Keratinocyte (primary cell): ENCODE measurements at regions not wholly inside any gene's neighbourhood (a gene's known extent, or its start where the extent isn't known, plus 50 kb on each side); places are given as distances from the start of the nearest gene placed in this dataset.

Experiments
- DNase-seq: peaks from one replicate; pipeline ENCODE4 v3.0.0-alpha.2; 2011; ENCODE audit warnings: low read depth, missing footprints, low spot score
- FAIRE-seq: peaks from 2 replicates; lab custom pipeline; 2011; peaks lifted over from hg19 to GRCh38; lab: Jason Lieb, UNC
- H2AFZ ChIP-seq: 2 replicates; pipeline ENCODE4 v1.6.0; 2012; ENCODE audit warnings: low read length, control low read depth, inconsistent platforms; ENCODE audit not compliant: control insufficient read depth
- H3K27ac ChIP-seq: 2 replicates; pipeline ENCODE4 v1.5.1; 2011; ENCODE audit warnings: low read length; ENCODE audit not compliant: control insufficient read depth, insufficient read depth
- H3K27me3 ChIP-seq: 3 replicates; pipeline ENCODE4 v1.6.0; 2011; ENCODE audit warnings: low read length; ENCODE audit not compliant: control insufficient read depth, insufficient read depth; ENCODE audit errors: extremely low read depth
- H3K36me3 ChIP-seq, 2 experiments: 2 replicates in 1 of 2; 3 replicates in 1 of 2; pipeline ENCODE4 v1.5.1; 2011; ENCODE audit warnings: low read length in 2 of 2, mild to moderate bottlenecking in 1 of 2; ENCODE audit not compliant: control insufficient read depth in 2 of 2, insufficient read depth in 2 of 2; ENCODE audit errors: extremely low read depth in 1 of 2
- H3K4me1 ChIP-seq: 3 replicates; pipeline ENCODE4 v1.5.1; 2011; ENCODE audit warnings: low read length; ENCODE audit not compliant: control insufficient read depth, insufficient read depth; ENCODE audit errors: extremely low read depth
- H3K4me2 ChIP-seq: 3 replicates; pipeline ENCODE4 v1.6.0; 2011; ENCODE audit warnings: low read depth, low read length; ENCODE audit not compliant: control insufficient read depth, insufficient read depth; ENCODE audit errors: extremely low read depth
- H3K4me3 ChIP-seq, 3 experiments: fragments of 200-600 bp in 1 of 3; sonication (generic) in 1 of 3; 2 replicates in 2 of 3; 3 replicates in 1 of 3; pipeline ENCODE4 v1.5.1; 2011 to 2016; ENCODE audit warnings: low read length in 3 of 3, mild to moderate bottlenecking in 3 of 3, control low read depth in 2 of 3, inconsistent platforms in 1 of 3, low read depth in 1 of 3, mixed read lengths in 1 of 3, mixed run types in 1 of 3, moderate library complexity in 1 of 3; ENCODE audit not compliant: control insufficient read depth in 2 of 3, insufficient read depth in 2 of 3; ENCODE audit errors: extremely low read depth in 1 of 3
- H3K79me2 ChIP-seq: 2 replicates; pipeline ENCODE4 v1.6.0; 2012; ENCODE audit warnings: low read length; ENCODE audit not compliant: control insufficient read depth, insufficient read depth
- H3K9ac ChIP-seq: 3 replicates; pipeline ENCODE4 v1.6.0; 2011; ENCODE audit warnings: low read length; ENCODE audit not compliant: control insufficient read depth, insufficient read depth; ENCODE audit errors: extremely low read depth
- H3K9me1 ChIP-seq: 3 replicates; pipeline ENCODE4 v1.6.0; 2011; ENCODE audit warnings: low read length; ENCODE audit not compliant: control insufficient read depth, insufficient read depth; ENCODE audit errors: extremely low read depth
- H3K9me3 ChIP-seq: 2 replicates; pipeline ENCODE4 v1.5.1; 2012; ENCODE audit warnings: low read depth, low read length; ENCODE audit not compliant: control insufficient read depth
- H4K20me1 ChIP-seq: 3 replicates; pipeline ENCODE4 v1.6.0; 2011; ENCODE audit warnings: low read length; ENCODE audit not compliant: control insufficient read depth, insufficient read depth; ENCODE audit errors: extremely low read depth
- EZH2 ChIP-seq: IDR thresholded peaks from one replicate; pipeline ENCODE4 v1.6.1; 2012; ENCODE audit warnings: inconsistent platforms, mild to moderate bottlenecking, low read length, moderate library complexity
- dilution Hi-C: fragments of 300-500 bp; cut with MboI; formaldehyde crosslinking; loops from one replicate; pipeline ENCODE4 v1.7.0; 2020; ENCODE audit warnings: low sequenced_read_pairs; ENCODE audit not compliant: extremely low pct_ligation_motif_present
- TF ChIP-seq, protein P1 (sequence below), 3 experiments: IDR thresholded peaks in 1 of 3; conservative IDR thresholded peaks in 1 of 3; optimal IDR thresholded peaks in 1 of 3; 2 replicates in 2 of 3; 3 replicates in 1 of 3; pipeline versions ENCODE3 to v1.5.1; 2011; ENCODE audit warnings: low read length in 3 of 3, mild to moderate bottlenecking in 3 of 3, moderate library complexity in 2 of 3, control low read depth in 1 of 3, inconsistent platforms in 1 of 3; ENCODE audit not compliant: insufficient read depth in 2 of 3; ENCODE audit errors: extremely low read depth in 1 of 3

DNA sequence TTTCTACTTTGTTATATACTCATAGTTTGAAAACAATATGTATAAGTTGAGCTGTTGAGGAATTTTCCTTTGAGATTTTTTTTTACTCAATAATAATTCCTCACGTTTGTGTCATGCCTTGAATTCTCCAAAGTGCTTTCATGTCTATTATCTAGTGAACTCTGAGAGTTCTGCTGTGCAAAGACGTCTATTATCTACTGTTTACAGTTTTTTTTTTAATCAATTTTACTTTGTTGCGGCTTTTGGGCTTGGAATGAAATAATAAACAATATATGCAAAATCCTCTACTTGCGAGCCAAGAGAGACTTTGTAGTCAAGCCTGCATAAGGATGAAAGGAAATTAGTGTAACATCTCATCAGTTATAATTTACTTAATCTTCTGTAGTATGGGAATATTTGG is 107.2 kb upstream of the FRMD6 start:
- Histone ChIP-seq H2AFZ (no peak overlapping the region), H4K20me1 (no peaks in the 10 kb centered on the region), H3K9me1 (no peaks in the 10 kb centered on the region), H3K9me3 (no peaks in the 10 kb centered on the region), H3K36me3 (peaks cover 0 to 9% of the 10 kb centered on the region in 2 experiments), H3K4me2 (peak overlapping the region; percentile 85), H3K27ac (peak overlapping the region; percentile 91), H3K4me1 (peaks cover 73% of the 10 kb centered on the region), H3K79me2 (peaks cover 63% of the 10 kb centered on the region), H3K9ac (no peak overlapping the region), H3K27me3 (no peaks in the 10 kb centered on the region), H3K4me3 (peak overlapping the region in 1 of 3 experiments; percentile 51)
- DNase-seq, result no peak
- FAIRE-seq, result no peak
- dilution Hi-C loops, result no loop called here
- no peak for TF ChIP-seq EZH2
- TF ChIP-seq, protein P1, sequence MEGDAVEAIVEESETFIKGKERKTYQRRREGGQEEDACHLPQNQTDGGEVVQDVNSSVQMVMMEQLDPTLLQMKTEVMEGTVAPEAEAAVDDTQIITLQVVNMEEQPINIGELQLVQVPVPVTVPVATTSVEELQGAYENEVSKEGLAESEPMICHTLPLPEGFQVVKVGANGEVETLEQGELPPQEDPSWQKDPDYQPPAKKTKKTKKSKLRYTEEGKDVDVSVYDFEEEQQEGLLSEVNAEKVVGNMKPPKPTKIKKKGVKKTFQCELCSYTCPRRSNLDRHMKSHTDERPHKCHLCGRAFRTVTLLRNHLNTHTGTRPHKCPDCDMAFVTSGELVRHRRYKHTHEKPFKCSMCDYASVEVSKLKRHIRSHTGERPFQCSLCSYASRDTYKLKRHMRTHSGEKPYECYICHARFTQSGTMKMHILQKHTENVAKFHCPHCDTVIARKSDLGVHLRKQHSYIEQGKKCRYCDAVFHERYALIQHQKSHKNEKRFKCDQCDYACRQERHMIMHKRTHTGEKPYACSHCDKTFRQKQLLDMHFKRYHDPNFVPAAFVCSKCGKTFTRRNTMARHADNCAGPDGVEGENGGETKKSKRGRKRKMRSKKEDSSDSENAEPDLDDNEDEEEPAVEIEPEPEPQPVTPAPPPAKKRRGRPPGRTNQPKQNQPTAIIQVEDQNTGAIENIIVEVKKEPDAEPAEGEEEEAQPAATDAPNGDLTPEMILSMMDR (optimal IDR thresholded peaks at IDR 0.05 in 1 of 3, IDR thresholded peaks at IDR 0.05 in 1 of 3, conservative IDR thresholded peaks at IDR 0.05 in 1 of 3; ENCODE audit: extremely low read depth in 1 of 3, insufficient read depth in 2 of 3, low read length in 3 of 3), result no peak

DNA sequence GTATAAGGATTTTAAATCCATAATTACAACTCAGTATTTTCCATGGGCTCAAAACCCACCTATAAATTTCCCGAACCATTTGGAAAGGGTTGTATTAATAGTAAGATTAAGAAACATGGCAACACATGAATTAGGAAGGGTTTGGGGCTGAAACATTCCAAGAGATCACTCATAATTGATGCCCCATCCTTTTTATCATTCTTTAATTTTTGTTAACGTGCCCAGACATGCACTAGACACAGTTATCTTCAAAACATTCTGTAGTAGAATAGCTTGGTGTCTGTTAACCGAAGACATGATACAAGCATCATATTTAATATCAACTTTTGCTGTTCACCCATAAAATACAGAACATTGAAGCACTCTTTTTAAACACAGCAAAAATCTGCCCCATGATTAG is 106.8 kb upstream of the FRMD6 start:
- H3K4me1 ChIP-seq, result peaks cover 70% of the 10 kb centered on the region
- peak overlapping the region; percentile 85 for H3K4me2 ChIP-seq

More for the DNA sequence above, 106.8 kb upstream of the FRMD6 start:
- Histone ChIP-seq H3K4me3 (peak overlapping the region in 2 of 3 experiments; percentile 24 to 45), H3K79me2 (peaks cover 66% of the 10 kb centered on the region), H2AFZ (no peak overlapping the region), H3K36me3 (peaks cover 0 to 9% of the 10 kb centered on the region in 2 experiments), H3K9me3 (no peaks in the 10 kb centered on the region), H3K27me3 (no peaks in the 10 kb centered on the region), H3K27ac (peak overlapping the region; percentile 91), H3K9me1 (no peaks in the 10 kb centered on the region), H3K9ac (peak overlapping the region; percentile 68), H4K20me1 (no peaks in the 10 kb centered on the region)
- dilution Hi-C loops, result no loop called here
- TF ChIP-seq EZH2, result no peak
- TF ChIP-seq, protein P1 (optimal IDR thresholded peaks at IDR 0.05 in 1 of 3, IDR thresholded peaks at IDR 0.05 in 1 of 3, conservative IDR thresholded peaks at IDR 0.05 in 1 of 3; ENCODE audit: extremely low read depth in 1 of 3, insufficient read depth in 2 of 3, low read length in 3 of 3), result no peak
- FAIRE-seq (no peak), DNase-seq (no peak)
